GM12878 (cell line): ENCODE measurements at regions not wholly inside any gene's neighbourhood (a gene's known extent, or its start where the extent isn't known, plus 50 kb on each side); places are given as distances from the start of the nearest gene placed in this dataset.

Experiments used
- CHD1 ChIP-seq: IDR thresholded peaks from 2 replicates; pipeline ENCODE4 v1.6.1; 2012; ENCODE audit warnings: low read depth, low read length, improper control_type of control experiment
- CHD2 ChIP-seq: IDR thresholded peaks from 2 replicates; pipeline ENCODE4 v1.6.1; 2011; ENCODE audit warnings: low read depth, low read length, improper control_type of control experiment, borderline replicate concordance
- EZH2 ChIP-seq: IDR thresholded peaks from 2 replicates; pipeline ENCODE4 v1.6.1; 2012; ENCODE audit warnings: low read depth, mild to moderate bottlenecking, control low read depth, inconsistent platforms, low read length, borderline replicate concordance; ENCODE audit not compliant: control insufficient read depth
- GABPA ChIP-seq: IDR thresholded peaks from 2 replicates; pipeline ENCODE4 v1.6.1; 2014; ENCODE audit warnings: antibody characterized with exemption, low read depth, mild to moderate bottlenecking, inconsistent platforms
- POLR2AphosphoS2 ChIP-seq: IDR thresholded peaks from 2 replicates; pipeline ENCODE4 v1.6.1; 2011; ENCODE audit warnings: low read depth, mild to moderate bottlenecking, low read length, improper control_type of control experiment, moderate library complexity
- POLR2AphosphoS5 ChIP-seq: IDR thresholded peaks from 2 replicates; pipeline ENCODE4 v1.6.1; 2011; ENCODE audit warnings: mild to moderate bottlenecking, low read length, inconsistent platforms
- SIN3A ChIP-seq: IDR thresholded peaks from 2 replicates; pipeline ENCODE4 v1.6.1; 2012; ENCODE audit warnings: low read depth, low read length, improper control_type of control experiment
- TARDBP ChIP-seq: IDR thresholded peaks from 2 replicates; pipeline ENCODE4 v1.6.1; 2016; ENCODE audit warnings: borderline replicate concordance
- TCF3 ChIP-seq: IDR thresholded peaks from 2 replicates; pipeline ENCODE4 v1.6.1; 2012; ENCODE audit warnings: low read depth, mild to moderate bottlenecking, low read length, borderline replicate concordance; ENCODE audit not compliant: insufficient read depth
- TF ChIP-seq, protein P1 (sequence below), 3 experiments: IDR thresholded peaks in 2 of 3; conservative IDR thresholded peaks in 1 of 3; 2 replicates each; pipeline ENCODE4 v1.5.1; 2011; ENCODE audit warnings: low read depth in 3 of 3, low read length in 3 of 3, mild to moderate bottlenecking in 3 of 3, control low read depth in 2 of 3, moderate library complexity in 2 of 3, inconsistent platforms in 1 of 3, mixed read lengths in 1 of 3; ENCODE audit not compliant: control insufficient read depth in 2 of 3, insufficient read depth in 1 of 3; ENCODE audit errors: extremely low read depth in 1 of 3
- TF ChIP-seq, protein P2 (sequence below): fragments of 450-650 bp; IDR thresholded peaks from 2 replicates; pipeline ENCODE4 v1.6.1; 2016; ENCODE audit warnings: mild to moderate bottlenecking

DNA sequence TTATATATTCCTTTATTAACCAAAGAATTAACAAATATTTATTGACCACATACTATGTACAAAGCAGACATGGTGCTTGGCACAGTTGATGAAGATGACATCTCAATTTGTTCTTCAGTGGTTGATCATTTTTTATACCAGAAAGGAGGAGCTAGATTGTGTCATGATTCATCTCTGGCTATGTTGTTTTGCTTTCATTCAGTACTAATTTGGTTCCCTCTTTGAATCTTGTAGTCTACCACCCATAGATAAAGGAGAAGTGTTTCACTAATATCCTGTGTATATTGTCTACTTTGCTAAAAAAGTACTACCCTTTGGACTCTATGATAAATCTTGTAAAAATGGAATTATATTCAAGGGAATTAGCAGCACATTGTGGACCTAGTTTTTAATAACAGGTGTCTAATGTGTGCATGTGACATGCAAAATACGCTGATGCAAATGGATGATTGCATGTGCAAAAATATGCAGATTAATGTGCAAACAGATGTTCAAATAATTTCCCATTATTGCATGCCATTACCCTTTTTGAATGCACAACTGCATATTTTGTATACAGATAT is 313.2 kb upstream of the ZEB2 start:
- TF ChIP-seq TARDBP (no peak), CHD2 (no peak), EZH2 (no peak), SIN3A (no peak), TCF3 (no peak), POLR2AphosphoS2 (no peak), CHD1 (no peak), POLR2AphosphoS5 (no peak), GABPA (no peak)
- TF ChIP-seq, protein P1, sequence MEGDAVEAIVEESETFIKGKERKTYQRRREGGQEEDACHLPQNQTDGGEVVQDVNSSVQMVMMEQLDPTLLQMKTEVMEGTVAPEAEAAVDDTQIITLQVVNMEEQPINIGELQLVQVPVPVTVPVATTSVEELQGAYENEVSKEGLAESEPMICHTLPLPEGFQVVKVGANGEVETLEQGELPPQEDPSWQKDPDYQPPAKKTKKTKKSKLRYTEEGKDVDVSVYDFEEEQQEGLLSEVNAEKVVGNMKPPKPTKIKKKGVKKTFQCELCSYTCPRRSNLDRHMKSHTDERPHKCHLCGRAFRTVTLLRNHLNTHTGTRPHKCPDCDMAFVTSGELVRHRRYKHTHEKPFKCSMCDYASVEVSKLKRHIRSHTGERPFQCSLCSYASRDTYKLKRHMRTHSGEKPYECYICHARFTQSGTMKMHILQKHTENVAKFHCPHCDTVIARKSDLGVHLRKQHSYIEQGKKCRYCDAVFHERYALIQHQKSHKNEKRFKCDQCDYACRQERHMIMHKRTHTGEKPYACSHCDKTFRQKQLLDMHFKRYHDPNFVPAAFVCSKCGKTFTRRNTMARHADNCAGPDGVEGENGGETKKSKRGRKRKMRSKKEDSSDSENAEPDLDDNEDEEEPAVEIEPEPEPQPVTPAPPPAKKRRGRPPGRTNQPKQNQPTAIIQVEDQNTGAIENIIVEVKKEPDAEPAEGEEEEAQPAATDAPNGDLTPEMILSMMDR (IDR thresholded peaks at IDR 0.05 in 2 of 3, conservative IDR thresholded peaks at IDR 0.05 in 1 of 3; ENCODE audit: control insufficient read depth in 2 of 3, extremely low read depth in 1 of 3, insufficient read depth in 1 of 3, low read depth in 3 of 3, low read length in 3 of 3), result no peak
- TF ChIP-seq, protein P2, sequence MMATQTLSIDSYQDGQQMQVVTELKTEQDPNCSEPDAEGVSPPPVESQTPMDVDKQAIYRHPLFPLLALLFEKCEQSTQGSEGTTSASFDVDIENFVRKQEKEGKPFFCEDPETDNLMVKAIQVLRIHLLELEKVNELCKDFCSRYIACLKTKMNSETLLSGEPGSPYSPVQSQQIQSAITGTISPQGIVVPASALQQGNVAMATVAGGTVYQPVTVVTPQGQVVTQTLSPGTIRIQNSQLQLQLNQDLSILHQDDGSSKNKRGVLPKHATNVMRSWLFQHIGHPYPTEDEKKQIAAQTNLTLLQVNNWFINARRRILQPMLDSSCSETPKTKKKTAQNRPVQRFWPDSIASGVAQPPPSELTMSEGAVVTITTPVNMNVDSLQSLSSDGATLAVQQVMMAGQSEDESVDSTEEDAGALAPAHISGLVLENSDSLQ, result no peak
